HG03064 (cell line): ENCODE measurements at regions not wholly inside any gene's neighbourhood (a gene's known extent, or its start where the extent isn't known, plus 50 kb on each side); places are given as distances from the start of the nearest gene placed in this dataset.
A peak's percentile ranks its signal among the peaks of the same experiment; 100 is the strongest.

Experiments used
- ATAC-seq: cut with Tn5 transposase; IDR thresholded peaks from one replicate; pipeline ENCODE4 v1.9.1; 2021; ENCODE audit warnings: low read depth; ENCODE audit not compliant: unreplicated experiment

- ATAC-seq, result no peak
Measured at GRCh38 chr21:28550057-28550825, 442.4 kb downstream of the LTN1 start.

DNA sequence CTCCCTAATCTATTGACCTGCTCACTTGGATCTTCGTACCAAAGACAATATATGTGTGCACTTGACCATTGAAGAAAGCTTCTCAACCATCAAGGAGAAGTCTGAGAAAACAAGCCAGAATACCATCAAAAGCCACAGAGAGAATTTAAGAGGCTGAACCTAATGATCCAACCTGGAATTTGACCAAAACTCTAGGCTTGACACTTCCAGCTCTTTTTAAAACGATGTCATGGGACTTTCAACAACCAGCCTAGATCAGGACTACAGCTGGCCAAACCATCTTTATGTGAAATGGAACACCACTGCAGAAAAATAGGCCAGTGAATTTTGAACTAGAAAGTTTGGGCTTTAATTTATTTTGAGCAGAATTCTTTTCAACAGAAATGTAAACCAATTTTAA lies 444.4 kb downstream of the LTN1 start:
- ATAC-seq, result no peak

DNA sequence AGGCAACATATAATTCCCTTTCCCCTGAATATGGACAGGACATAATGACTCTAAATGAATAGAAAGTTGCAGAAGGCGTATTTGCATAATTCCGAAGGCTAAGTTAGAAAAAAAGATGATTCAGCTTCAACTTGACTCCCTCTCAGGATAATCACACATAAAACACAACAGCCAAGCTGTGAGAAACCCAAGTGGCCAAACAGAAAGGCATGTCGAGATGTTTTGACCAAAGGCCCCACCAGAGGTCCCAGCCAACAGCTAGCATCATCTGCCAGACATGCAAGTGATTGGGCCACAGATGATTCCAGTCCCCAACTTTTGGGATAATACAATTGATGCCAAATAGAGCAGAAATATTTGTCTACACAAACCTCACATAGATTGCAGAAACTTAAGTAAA lies 444.9 kb downstream of the LTN1 start:
- no peak for ATAC-seq

DNA sequence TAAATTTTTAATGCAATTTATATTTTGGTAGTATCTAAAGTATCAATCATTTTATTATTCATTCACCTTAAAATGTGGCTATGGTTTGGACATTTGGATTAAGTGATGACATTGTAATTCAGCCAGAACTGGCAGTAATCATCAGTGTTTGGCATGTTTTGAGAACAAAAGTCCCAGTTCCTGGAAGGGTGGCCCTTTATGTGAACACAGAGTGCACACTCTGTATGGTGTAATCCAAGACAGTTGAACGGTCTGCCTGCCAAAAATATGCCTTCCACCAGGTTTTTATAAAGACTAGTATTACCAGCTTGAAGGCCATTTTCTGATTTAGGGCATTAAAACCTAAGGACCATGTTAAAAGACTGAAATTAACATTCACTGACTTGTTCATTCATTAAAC lies 448.7 kb downstream of the LTN1 start:
- no peak for ATAC-seq

- ATAC-seq, result no peak
Measured at GRCh38 chr21:28541371-28542112, 451.1 kb downstream of the LTN1 start.

GRCh38 chr21:28540514-28540913 lies 452.2 kb downstream of the LTN1 start:
- no peak for ATAC-seq

GRCh38 chr21:28539623-28539988 lies 453.1 kb downstream of the LTN1 start:
- ATAC-seq, result no peak

DNA sequence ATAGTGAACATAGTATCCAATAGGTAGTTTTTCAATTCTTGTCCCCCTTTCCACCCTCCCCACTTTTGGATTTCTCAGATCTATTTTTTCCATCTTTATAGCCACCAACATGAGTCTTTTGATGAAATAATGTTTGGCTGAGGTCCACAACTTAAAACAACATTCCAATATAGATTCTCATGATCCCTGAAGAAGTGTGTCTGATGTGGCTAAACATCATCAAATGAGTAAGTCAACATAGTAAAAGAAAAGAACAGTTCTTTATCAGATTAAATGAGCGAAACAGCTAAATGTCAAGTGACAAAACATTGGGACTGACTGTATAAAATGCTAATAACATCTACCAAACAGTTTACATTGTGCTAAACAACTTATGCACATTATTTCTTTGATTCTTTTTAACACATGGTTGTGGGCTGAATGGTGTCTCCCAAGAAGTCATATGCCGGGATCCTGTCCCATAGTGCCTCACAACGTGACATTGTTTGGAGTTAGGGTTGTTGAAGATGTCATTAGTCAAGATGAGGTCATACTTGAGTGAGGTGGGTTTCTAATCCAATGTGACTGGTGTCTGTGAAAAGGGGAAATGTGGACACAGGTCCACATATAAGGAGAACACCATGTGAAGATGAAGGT lies 453.6 kb downstream of the LTN1 start:
- ATAC-seq, result no peak

- ATAC-seq, result no peak
Measured at GRCh38 chr21:28537371-28538079, 455.2 kb downstream of the LTN1 start.

DNA sequence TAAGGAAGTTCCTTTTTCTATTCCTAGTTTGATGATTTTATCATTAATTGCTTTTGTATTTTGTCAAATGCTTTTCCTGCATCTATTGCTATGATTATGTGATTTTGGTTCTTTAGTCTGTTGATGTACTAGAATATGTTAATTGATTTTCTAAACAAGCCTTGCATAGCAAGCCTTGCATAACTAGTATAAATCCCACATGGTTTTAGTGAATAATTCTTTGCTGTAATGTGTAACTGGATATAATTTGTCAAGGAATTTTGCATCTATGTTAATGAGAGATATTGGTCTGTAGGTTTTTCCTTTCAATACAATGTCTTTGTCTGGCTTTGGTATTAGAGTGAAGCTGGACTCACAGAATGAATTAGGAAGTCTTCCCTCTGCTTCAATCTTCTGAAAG lies 460.2 kb downstream of the LTN1 start:
- ATAC-seq, result no peak

DNA sequence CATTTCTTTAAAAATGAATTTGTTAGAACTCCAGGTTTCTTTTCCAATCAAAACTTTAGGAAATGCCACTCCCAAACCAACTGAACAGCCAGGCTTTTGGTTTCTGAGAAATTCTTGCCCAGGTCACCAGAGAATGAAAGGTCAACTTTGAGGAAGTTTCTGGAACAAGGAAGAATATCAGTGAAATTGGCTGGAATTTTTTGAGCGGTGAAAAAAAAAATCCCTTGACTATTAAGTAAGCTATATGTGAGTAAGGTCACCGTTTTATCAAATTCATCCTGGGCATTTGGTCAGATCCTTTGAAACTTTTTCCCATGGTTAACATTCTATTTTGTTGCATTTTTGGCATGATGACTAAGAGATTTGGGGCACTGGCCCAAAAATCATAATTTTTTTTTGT lies 469.3 kb downstream of the LTN1 start:
- ATAC-seq, result no peak

GRCh38 chr21:28522014-28522799 lies 470.5 kb downstream of the LTN1 start:
- ATAC-seq, result no peak

- no peak for ATAC-seq
Measured at GRCh38 chr21:28518630-28519029, 474.0 kb downstream of the LTN1 start.

DNA sequence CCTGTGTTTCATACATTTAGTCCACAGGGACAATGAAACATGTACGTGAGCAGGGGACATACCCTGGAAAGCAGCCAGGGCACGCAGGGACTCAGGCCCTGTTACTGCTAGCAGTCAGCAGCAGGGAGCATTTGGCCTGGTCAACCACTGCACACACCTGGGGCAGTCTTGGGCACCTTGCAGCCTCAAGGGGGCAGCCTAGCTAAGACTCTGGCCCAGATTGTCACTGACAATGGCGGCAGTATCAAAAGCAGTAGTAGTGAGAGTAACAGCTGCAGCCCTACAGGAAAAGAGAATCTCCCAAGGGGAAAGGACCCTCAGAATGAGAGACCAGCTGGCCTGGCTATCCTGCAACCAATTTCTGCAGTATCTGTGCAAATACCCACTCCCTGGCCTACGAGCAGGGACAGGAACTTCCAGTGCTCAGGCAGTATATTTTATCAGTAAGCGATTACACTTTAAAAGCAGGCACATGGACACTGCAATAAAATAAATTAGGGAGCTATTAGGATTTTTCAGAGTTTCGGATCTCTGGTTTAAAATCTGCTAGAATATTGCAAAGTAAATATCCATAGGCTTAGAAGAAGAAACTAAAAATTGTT lies 475.6 kb downstream of the LTN1 start:
- ATAC-seq, result peak; percentile 97

GRCh38 chr21:28516021-28516420 lies 476.7 kb downstream of the LTN1 start:
- no peak for ATAC-seq

DNA sequence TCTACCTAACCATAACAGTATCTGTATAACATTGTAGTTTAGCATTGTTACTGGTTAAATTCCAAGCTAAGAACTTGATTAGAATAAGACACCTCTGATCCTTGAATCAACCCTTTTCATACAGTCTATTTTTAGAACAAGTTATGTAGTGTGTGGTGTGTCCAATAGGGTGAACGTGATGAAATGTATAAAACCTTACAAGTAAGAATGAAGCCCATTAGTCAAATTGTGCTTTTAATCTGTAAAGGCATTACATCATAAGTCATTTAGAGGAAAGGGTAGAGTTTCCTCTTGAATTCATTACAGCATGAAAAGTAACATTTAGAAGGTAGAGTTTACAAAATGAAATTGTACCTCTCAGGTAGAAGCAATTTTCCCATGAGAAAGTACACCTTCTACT lies 479.2 kb downstream of the LTN1 start:
- ATAC-seq, result no peak

DNA sequence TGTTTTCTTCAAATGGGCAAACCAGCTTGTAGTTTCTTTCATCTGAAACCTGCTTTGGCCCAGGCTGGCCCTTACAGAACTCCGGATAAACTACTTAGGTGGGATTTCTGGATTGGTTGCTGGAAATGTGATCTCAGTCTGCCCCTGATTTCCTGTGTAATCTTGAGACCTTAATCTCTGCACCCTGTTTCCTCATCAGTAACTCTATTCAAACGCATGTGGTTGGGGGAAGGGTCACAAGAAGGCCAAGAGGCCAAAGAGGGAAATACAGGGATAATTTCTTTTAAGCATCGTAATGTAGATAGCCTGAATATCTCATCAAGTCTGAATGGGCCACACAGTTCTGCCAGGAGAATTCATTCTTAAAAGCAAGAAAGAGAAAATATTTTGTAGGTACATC lies 483.6 kb downstream of the LTN1 start:
- no peak for ATAC-seq

- ATAC-seq, result no peak
Measured at GRCh38 chr21:28508126-28508525, 484.6 kb downstream of the LTN1 start.

GRCh38 chr21:28496517-28496916 lies 496.2 kb downstream of the LTN1 start:
- no peak for ATAC-seq

GRCh38 chr21:28492127-28492526 lies 500.6 kb downstream of the LTN1 start:
- ATAC-seq, result no peak
